Body of pancreas (tissue), 4 donors: ENCODE measurements at regions not wholly inside any gene's neighbourhood (a gene's known extent, or its start where the extent isn't known, plus 50 kb on each side); places are given as distances from the start of the nearest gene placed in this dataset.

Experiments used
- POLR2A ChIP-seq, 3 donors: fragments of 450-650 bp; IDR thresholded peaks; one replicate each; pipeline ENCODE4 v1.6.1; 2016; ENCODE audit warnings: antibody characterized with exemption in 3 of 3, mild to moderate bottlenecking in 2 of 3
- TF ChIP-seq, protein P1 (sequence below), 7 experiments: fragments of 450-650 bp in 4 of 7; fragments of 200-600 bp in 3 of 7; sonication (generic) in 3 of 7; IDR thresholded peaks; one replicate each; pipeline ENCODE4 v1.5.1; 2016 to 2019; ENCODE audit warnings: antibody characterized with exemption in 7 of 7

DNA sequence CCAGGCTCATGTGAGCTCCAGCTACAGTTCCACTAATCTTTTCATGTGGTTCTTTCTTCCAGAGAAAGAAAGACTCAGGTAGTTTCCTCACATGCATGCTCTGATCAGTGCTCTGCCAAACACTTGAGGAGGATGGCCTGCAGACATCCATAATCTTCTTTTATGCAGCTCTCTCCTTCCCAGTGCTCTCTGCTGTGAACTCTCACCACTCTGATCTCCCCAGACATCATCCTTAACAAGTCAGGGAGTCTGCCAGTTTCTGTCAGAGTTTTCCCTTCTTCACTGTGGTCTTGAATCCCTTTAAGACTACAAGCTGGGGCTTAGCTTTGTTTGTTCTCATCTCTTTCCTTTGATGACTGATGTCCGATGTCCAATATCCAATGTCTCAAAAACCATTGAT is 203.4 kb upstream of the PRKCQ start:
- TF ChIP-seq, protein P1, sequence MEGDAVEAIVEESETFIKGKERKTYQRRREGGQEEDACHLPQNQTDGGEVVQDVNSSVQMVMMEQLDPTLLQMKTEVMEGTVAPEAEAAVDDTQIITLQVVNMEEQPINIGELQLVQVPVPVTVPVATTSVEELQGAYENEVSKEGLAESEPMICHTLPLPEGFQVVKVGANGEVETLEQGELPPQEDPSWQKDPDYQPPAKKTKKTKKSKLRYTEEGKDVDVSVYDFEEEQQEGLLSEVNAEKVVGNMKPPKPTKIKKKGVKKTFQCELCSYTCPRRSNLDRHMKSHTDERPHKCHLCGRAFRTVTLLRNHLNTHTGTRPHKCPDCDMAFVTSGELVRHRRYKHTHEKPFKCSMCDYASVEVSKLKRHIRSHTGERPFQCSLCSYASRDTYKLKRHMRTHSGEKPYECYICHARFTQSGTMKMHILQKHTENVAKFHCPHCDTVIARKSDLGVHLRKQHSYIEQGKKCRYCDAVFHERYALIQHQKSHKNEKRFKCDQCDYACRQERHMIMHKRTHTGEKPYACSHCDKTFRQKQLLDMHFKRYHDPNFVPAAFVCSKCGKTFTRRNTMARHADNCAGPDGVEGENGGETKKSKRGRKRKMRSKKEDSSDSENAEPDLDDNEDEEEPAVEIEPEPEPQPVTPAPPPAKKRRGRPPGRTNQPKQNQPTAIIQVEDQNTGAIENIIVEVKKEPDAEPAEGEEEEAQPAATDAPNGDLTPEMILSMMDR (IDR thresholded peaks at IDR 0.05): no peak
- no peak for TF ChIP-seq POLR2A (IDR thresholded peaks at IDR 0.05)
